ENCODE measurements at regions not wholly inside any gene's neighbourhood (a gene's known extent, or its start where the extent isn't known, plus 50 kb on each side); places are given as distances from the start of the nearest gene placed in this dataset.
"Not testable (repeated sequence)": the region's sequence is repeated elsewhere in the genome, so short reads cannot be mapped to it uniquely, and the experiment has no call there.

DNA sequence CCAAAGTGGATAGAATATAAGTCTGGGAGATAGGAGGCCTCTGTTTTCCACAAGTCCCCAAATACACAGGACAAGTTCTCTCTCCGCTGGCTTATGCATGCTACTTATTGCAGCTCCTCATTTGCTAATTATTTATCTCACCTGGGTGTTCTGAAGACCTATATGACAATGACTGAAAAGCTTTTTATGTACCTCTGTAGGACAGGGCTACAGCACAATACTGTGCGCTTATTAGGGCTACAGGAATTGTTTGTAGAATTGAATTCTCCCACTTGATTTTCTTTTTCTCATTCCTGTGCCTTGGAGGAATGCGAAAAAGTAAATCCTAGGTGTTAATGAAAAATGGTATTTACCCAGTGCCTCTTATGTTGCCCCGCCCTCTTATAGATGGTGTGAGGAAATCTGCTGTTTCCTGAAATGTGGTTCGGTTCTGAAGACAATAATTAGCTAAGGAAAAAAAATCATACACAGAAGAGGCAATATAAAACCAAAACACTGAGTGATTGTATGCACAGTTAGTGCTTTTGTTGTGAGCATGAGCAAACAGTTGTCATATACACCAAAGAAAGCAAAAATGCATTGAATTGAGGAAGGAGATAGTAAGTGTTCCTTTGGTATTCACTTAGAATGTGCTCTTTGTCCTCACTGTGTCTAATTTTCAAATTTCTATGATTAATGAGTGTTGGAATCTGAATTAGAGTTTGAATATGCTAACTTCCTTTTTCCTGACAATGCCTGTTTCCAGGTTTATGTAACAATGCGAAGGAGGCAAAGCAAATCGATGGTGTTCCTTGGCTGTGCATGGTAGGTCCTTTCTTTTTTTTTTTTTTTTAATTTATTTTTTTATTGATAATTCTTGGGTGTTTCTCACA lies 78.7 kb upstream of the PNPT1 start:
- no peak for DNase-seq (ENCODE audit: low read depth)

DNA sequence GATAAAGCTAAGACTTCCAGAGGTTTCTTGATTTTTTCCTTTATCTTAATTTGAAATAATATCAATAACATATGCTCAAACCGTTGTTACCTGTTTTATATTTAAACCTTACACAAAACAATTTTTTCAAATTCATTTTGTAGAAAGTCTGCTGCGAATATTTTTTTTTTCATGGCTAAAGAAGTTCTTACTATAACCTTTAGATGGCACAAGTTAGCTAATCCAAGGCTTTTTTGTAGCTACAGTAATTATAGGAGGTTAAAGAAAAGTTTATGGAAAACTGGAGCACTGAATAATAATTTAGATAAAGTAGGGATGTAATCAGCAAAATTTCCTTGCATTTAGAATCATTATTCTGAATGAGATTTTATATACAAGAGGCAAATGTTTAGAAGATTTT lies 78.0 kb upstream of the PNPT1 start:
- DNase-seq (ENCODE audit: low read depth) = peak; percentile 42

DNA sequence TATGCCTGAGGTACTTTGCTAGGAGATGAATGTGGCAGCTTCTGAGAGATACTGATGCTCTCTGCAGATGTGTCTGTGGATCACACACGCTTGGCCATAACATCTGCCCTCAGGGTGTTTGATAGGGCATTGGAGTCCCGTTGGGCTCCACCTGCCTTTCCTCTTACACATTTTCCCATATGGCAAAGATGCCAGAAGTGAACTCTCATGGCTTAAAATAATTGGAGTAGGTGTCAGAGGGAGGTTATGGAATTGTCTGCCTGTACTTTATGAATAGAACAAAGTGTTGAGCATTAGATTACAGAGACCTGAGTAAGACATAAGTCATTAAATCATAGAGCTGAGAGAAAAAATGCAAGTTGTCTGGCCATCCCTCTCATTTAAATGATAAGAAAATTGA lies 75.3 kb upstream of the PNPT1 start:
- no peak for DNase-seq (ENCODE audit: low read depth)

DNA sequence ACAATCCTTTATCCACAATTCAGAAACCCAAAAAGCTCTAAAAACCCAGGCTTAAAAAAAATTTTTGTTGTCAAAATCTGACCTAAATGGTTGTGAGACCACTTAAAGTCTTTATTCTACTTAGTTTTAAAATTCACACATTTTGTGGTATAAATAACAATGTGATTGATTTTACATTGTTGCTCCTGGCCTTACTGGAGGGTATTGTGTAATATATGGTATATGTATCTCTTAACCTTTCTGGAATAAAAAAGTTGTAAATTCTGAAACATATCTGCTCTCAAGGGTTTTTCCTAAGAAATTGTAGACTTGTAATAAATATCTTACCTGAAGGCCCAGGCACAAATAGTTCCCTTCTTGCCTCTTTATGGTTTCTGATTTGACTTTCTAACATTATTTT lies 73.3 kb upstream of the PNPT1 start:
- no peak for DNase-seq (ENCODE audit: low read depth)

DNA sequence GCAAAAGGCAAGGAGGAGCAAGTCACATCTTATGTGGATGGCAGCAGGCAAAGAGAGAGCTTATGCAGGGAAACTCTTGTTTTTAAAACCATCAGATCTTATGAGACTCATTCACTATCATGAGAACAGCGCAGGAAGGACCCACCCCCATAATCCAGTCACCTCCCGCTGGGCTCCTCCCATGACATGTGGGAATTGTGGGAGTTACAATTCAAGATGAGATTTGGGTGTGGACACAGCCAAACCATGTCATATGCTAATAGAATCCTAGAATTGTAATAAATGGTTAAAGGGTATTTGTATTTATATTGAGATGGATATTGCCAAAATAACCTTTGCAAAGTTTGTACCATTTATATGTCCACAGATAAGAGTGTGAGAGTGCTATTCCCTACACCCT lies 72.1 kb upstream of the PNPT1 start:
- DNase-seq (ENCODE audit: low read depth) = not testable (repeated sequence)

DNA sequence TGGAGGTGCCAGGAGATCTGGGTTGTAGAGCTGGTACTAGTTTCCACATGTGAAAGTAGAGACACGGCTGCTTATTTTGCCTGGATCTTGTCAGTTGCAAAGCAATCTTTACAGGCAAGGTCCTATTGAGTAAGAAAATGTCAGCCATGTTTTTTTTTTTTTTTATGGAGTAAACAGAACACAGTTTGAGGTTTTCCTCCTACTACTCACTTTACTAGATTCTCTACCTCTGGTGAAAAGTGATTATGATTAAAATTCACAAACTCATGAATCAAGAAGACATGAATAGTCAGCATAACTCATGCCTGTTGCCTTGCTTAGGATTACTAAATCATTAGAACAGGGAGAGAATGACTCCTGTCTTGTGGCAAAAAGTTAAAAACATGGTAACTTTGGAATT lies 70.1 kb upstream of the PNPT1 start:
- DNase-seq (ENCODE audit: low read depth) = no peak

DNA sequence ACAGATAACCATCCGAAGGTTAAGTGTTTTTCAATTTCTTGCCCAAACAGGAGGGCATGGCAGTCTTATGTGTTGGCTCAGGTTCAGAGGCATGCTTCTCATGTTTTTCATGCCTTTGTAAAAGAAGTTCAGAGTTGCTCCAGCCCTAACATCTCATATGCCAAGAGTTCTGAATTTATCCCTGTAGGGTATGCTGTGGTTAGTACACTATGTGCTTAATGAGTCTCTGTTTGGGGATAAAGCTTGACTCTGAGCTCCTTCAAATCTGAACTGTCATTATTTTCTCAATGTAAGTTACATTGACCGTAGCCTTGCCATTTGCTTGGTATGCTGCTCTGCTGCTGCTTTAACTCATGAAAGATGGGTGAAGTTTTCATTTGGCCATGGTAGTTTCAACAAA lies 67.9 kb upstream of the PNPT1 start:
- DNase-seq (ENCODE audit: low read depth) = no peak

DNA sequence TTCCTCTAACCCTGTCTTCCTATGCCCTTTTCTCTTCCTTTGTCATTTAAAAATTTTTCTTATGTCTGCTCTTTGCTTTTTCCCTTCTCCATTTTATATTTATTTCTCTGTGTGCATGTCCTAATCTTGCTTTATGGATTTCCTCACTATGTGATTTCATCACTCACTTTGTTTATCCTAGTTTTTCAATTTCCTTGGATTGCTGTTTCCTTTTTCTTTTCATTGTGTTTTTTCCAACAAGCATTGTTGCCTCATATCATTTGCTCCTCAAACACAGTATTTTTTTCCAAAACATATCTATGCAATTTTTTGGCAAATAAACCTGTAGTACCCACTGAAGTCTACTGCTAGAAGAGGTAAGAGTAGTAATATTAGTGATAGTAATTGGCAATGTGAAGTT lies 67.4 kb upstream of the PNPT1 start:
- no peak for DNase-seq (ENCODE audit: low read depth)

DNA sequence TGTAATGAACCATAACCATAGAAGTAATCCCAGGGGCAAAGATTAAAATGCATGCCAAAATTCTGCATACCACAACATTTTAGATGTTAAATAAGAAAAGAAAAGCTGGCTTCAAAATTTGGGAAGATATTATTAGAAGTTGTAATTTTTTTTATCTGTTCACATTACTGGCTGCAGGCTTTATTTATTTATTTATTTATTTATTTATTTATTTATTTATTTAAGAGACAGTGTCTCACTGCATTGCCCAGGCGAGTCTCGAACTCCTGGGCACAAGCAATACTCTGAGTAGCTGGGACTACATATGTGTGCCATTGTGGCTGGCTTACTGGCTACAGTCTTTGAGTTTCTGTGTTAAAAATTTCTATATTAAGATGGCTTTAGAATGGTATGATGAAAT lies 66.5 kb upstream of the PNPT1 start:
- DNase-seq (ENCODE audit: low read depth) = no peak

DNA sequence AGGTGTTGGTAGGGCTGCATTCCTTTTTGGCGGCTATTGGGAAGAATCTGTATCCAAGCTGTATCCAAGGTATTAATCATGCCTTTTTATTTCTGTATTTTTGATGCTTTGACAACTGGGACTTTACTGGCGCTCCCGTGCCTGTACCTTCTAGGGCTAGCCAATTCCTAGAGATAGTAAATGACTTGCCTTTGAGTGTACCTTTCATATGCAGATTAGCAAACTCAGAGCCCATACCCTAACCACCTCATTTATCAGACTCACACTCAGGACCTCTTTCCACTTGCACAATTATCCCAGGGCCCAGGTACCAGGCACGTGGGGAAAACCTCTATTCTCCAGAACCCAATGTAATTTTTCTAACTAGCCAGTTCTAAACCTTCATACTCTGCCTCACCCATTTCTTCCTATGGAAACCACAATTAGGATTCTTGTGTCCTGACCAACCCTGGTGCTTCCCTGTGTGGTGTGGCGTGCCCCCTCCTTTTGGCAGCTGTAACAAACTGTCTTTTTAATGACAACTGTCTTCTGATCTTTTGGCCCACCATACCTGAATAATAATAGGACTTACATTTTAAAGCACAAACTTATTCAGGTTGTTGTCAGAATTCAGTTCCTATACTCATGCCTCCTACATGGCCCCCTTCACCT lies 65.8 kb upstream of the PNPT1 start:
- no peak for DNase-seq (ENCODE audit: low read depth)

DNA sequence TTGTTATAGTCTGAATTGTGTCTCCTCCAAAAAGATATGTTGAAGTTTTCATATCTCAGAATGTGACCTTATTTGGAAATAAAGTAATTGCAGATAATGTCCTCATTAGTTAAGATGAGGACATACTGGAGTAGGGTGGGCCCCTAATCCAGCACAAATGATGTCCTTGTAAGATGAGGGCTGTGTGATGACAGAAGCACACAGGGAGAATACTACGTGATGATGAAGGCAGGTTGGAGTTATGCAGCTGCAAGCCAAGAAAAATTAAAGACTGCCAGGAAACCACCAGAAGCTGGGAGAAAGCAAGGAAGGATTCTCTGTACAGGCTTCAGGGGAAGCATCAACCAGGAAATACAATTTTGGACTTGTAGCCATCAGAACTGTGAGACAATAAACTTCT lies 58.3 kb upstream of the PNPT1 start:
- DNase-seq (ENCODE audit: low read depth) = no peak

DNA sequence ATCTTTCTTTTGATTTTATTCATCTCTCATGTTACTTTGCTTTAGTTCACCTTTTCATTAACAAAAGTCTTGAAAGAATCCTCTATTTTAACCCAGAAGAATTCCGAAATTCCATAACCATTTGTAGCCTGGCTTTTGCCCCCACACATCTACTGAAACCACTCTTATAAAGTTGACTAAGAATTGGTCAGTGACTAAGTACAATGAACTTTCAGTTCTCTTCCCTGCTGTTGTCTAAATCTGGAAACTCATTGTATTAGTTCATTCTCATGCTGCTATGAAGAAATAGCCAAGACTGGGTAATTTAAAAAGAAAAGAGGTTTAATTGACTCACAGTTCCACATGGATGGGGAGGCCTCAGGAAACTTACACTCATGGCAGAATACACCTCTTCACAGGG lies 49.9 kb upstream of the PNPT1 start:
- peak; percentile 91 for DNase-seq (ENCODE audit: low read depth)

Data from HT1080 (cell line).